HepG2 (cell line): ENCODE measurements at regions not wholly inside any gene's neighbourhood (a gene's known extent, or its start where the extent isn't known, plus 50 kb on each side); places are given as distances from the start of the nearest gene placed in this dataset.
A peak's percentile ranks its signal among the peaks of the same experiment; 100 is the strongest.

Experiments used
- ATAC-seq: fragments of 200-7000 bp; cut with Tn5 transposase; 3 replicates; pipeline ENCODE4 v1.9.1; 2020; ENCODE audit warnings: mild to moderate bottlenecking, moderate library complexity
- BruUV-seq: library from RNA; stranded (reverse); fragments of 400-500 nt; replicated peaks from 2 replicates; lab custom pipeline; 2021; lab: Mats Ljungman, UMichigan
- CTCF ChIA-PET: fragments of 300-600 bp; formaldehyde crosslinking; extraction: SDS; loops from one replicate; lab custom pipeline; 2021; ENCODE audit warnings: low total read pairs, inconsistent platforms, low intra/inter-chr PET ratio; lab: Yijun Ruan, JAX
- POLR2A ChIA-PET: fragments of 350-600 bp; sonication (Branson Sonifier 250); formaldehyde crosslinking; loops from one replicate; lab custom pipeline; 2020; ENCODE audit warnings: antibody characterized with exemption, inconsistent platforms; lab: Yijun Ruan, JAX
- DNase-seq: peaks from one replicate; pipeline ENCODE4 v3.0.0-alpha.2; 2015; ENCODE audit warnings: low spot score
- FAIRE-seq: peaks from 3 replicates; lab custom pipeline; 2011; peaks lifted over from hg19 to GRCh38; lab: Jason Lieb, UNC
- H2AFZ ChIP-seq: one replicate; pipeline ENCODE4 v1.6.1; 2011; ENCODE audit warnings: low read length, inconsistent platforms
- H3K27ac ChIP-seq: fragments of 300-600 bp; 3 replicates; pipeline ENCODE4 v1.8.0; 2011; ENCODE audit warnings: mixed run types, mild to moderate bottlenecking, mixed read lengths, low read length, inconsistent platforms; ENCODE audit not compliant: insufficient read depth; ENCODE audit errors: extremely low read length
- H3K27me3 ChIP-seq, 2 experiments: fragments of 200-600 bp in 1 of 2; 2 replicates in 1 of 2; 3 replicates in 1 of 2; pipeline versions ENCODE4 v1.6.0 to v1.8.0; 2011; ENCODE audit warnings: low read length in 2 of 2, mild to moderate bottlenecking in 2 of 2, moderate library complexity in 2 of 2, inconsistent platforms in 1 of 2; ENCODE audit not compliant: insufficient read depth in 2 of 2, control insufficient read depth in 1 of 2
- H3K36me3 ChIP-seq, 2 experiments: fragments of 200-600 bp in 1 of 2; replicated peaks in 1 of 2; 2 replicates in 1 of 2; 3 replicates in 1 of 2; pipeline versions ENCODE4 v1.5.1 to v1.8.0; 2011; ENCODE audit warnings: low read length in 2 of 2, inconsistent platforms in 1 of 2; ENCODE audit not compliant: insufficient read depth in 2 of 2, control insufficient read depth in 1 of 2
- H3K4me1 ChIP-seq: 2 replicates; pipeline ENCODE4 v1.5.1; 2012; ENCODE audit warnings: low read length, inconsistent platforms; ENCODE audit not compliant: insufficient read depth
- H3K4me2 ChIP-seq: 2 replicates; pipeline ENCODE4 v1.6.0; 2011; ENCODE audit warnings: low read depth, low read length, inconsistent platforms
- H3K4me3 ChIP-seq, 3 experiments: fragments of 200-600 bp in 1 of 3; sonication (generic), shearing (Covaris generic) in 1 of 3; replicated peaks in 1 of 3; 2 replicates each; pipeline ENCODE4 v1.5.1; 2011 to 2016; ENCODE audit warnings: low read length in 3 of 3, inconsistent platforms in 2 of 3, low read depth in 2 of 3, mild to moderate bottlenecking in 2 of 3, control low read depth in 1 of 3, mixed read lengths in 1 of 3; ENCODE audit not compliant: insufficient read depth in 1 of 3
- H3K79me2 ChIP-seq: one replicate; pipeline ENCODE4 v1.6.1; 2011; ENCODE audit warnings: low read length, inconsistent platforms; ENCODE audit not compliant: insufficient read depth
- H3K9ac ChIP-seq: 2 replicates; pipeline ENCODE4 v1.6.0; 2011; ENCODE audit warnings: mild to moderate bottlenecking, low read depth, low read length, inconsistent platforms; ENCODE audit not compliant: insufficient read depth
- H3K9me3 ChIP-seq: 2 replicates; pipeline ENCODE4 v1.5.1; 2012; ENCODE audit warnings: mild to moderate bottlenecking, low read length
- H4K20me1 ChIP-seq: 2 replicates; pipeline ENCODE4 v1.6.0; 2011; ENCODE audit warnings: inconsistent platforms, mild to moderate bottlenecking, low read length, moderate library complexity; ENCODE audit not compliant: insufficient read depth
- ASH2L ChIP-seq: fragments of 300-600, 200-600 bp; sonication (generic); IDR thresholded peaks from 2 replicates; pipeline ENCODE4 v1.7.0; 2017; ENCODE audit warnings: low read depth, mild to moderate bottlenecking, moderate library complexity, mixed read lengths, low read length; ENCODE audit not compliant: insufficient read length
- CEBPB ChIP-seq: IDR thresholded peaks from 2 replicates; pipeline ENCODE4 v1.6.1; 2011; ENCODE audit warnings: low read depth, low read length, improper control_type of control experiment, borderline replicate concordance
- CHD2 ChIP-seq: IDR thresholded peaks from 2 replicates; pipeline ENCODE4 v1.6.1; 2011; ENCODE audit warnings: low read depth, low read length, improper control_type of control experiment
- KMT2A ChIP-seq: sonication (generic); formaldehyde crosslinking; IDR thresholded peaks from 2 replicates; pipeline ENCODE4 v1.4.0; 2020; ENCODE audit warnings: missing genetic modification reagents
- MTA1 ChIP-seq: sonication (generic); formaldehyde crosslinking; IDR thresholded peaks from 2 replicates; pipeline ENCODE4 v1.4.0; 2020; ENCODE audit warnings: missing genetic modification reagents, mild to moderate bottlenecking, borderline replicate concordance
- MYC ChIP-seq: sonication (generic); formaldehyde crosslinking; IDR thresholded peaks from 2 replicates; pipeline ENCODE4 v1.9.0; 2021; ENCODE audit warnings: missing genetic modification reagents, borderline replicate concordance
- THYN1 ChIP-seq: sonication (generic); formaldehyde crosslinking; IDR thresholded peaks from 2 replicates; pipeline ENCODE4 v1.8.1; 2023; ENCODE audit warnings: low read depth, mild to moderate bottlenecking, moderate library complexity, missing genetic modification reagents, borderline replicate concordance
- ZNF782 ChIP-seq: sonication (generic); formaldehyde crosslinking; IDR thresholded peaks from 2 replicates; pipeline ENCODE4 v1.4.0; 2020; ENCODE audit warnings: missing genetic modification reagents, mild to moderate bottlenecking, borderline replicate concordance
- ZNF788 ChIP-seq: sonication (generic); formaldehyde crosslinking; IDR thresholded peaks from 2 replicates; pipeline ENCODE4 v1.5.0; 2020; ENCODE audit warnings: mild to moderate bottlenecking, missing genetic modification reagents, borderline replicate concordance
- ZNF792 ChIP-seq: IDR thresholded peaks from 2 replicates; pipeline ENCODE4 v1.6.1; 2016
- WGBS: methylation state at CpG from one replicate; pipeline ENCODE4 v1.1.6; 2017; ENCODE audit warnings: low lambda C conversion rate; 5-methylcytosine and 5-hydroxymethylcytosine counted together
- in situ Hi-C: cut with HindIII; loops from 2 replicates; pipeline ENCODE4 v1.10.0; 2017; ENCODE audit warnings: low pct_unique_long_range_greater_than_20kb; ENCODE audit not compliant: extremely low pct_ligation_motif_present
- intact Hi-C: fragments of 100-400 bp; cut with micrococcal nuclease; formaldehyde crosslinking; loops from one replicate; pipeline ENCODE4 v1.10.0; 2022; ENCODE audit not compliant: unreplicated experiment
- TF ChIP-seq, protein P1 (sequence below), 2 experiments: fragments of 450-650 bp in 1 of 2; sonication (generic) in 1 of 2; formaldehyde crosslinking; IDR thresholded peaks; 2 replicates each; pipeline versions ENCODE4 v1.5.0 to v1.8.0; 2020 to 2022; ENCODE audit warnings: mild to moderate bottlenecking in 1 of 2, missing genetic modification reagents in 1 of 2

DNA sequence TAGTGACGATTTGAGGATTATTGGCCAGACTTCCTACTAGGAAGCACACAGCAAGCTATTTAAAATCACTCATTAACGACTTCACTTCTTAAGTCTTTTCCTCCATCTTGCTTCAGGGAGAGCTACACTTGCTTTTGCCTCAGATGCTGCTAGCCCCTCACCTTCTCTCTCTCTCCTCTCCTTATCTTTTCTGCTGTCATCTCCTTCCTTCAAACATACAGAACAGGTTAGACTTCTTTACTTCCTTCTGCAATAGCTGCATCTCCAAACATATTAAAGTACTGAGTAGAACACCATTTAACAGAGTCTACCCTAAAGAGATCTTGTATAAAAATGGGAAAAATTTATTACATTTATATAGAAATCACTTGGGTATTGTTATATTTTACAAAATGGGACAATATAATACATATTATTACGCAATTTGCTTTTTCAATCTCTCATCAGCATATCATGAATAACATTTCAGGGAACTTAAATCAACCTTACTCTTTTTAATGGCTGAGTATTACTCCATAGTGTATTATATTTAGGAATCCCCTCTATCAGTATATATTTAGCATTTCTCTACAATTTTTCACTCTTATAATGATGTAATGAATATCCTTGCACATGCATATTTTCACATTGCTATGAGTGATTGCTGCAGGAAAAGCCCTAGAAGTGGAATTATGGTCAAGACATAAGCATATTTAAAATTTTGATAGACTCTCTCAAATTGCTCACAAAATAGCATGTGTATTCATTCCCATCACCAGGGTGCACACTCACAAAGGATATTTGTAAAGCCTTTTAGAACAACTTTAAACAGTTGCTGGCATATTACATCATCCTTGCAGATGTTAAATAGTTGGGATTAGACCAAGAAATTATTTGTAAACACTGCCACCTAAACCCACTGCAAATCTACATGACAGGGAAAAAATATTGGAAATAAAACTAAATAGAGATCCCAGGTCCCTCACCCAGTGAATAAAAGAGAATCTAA is 164.5 kb upstream of the NFIB start:
- H3K9ac ChIP-seq, result no peak overlapping the region
- H3K4me3 ChIP-seq, result no peak overlapping the region
- no peaks in the 10 kb centered on the region for H3K4me1 ChIP-seq
- no peak for ATAC-seq
- H4K20me1 ChIP-seq, result no peaks in the 10 kb centered on the region
- H3K9me3 ChIP-seq, result no peaks in the 10 kb centered on the region
- intact Hi-C loops (no loop called here), in situ Hi-C loops (no loop called here)
- H3K79me2 ChIP-seq, result no peaks in the 10 kb centered on the region
- H3K27ac ChIP-seq, result no peak overlapping the region
- no TSS peak for BruUV-seq
- ChIA-PET POLR2A (no interaction called here), CTCF (no interaction called here)
- 2% methylated on average over 3 of the region's 3 CpGs for WGBS
- no peak overlapping the region for H2AFZ ChIP-seq
- H3K36me3 ChIP-seq, result no peaks in the 10 kb centered on the region
- peaks cover 0 to 11% of the 10 kb centered on the region in 2 experiments; a peak in 2 of 5 replicates for H3K27me3 ChIP-seq
- TF ChIP-seq CEBPB (peak; percentile 51; the same call in 1 of the 2 replicates), ZNF782 (CRISPR knock-in tag) (no peak), MTA1 (CRISPR knock-in tag) (no peak)
- TF ChIP-seq, protein P1, sequence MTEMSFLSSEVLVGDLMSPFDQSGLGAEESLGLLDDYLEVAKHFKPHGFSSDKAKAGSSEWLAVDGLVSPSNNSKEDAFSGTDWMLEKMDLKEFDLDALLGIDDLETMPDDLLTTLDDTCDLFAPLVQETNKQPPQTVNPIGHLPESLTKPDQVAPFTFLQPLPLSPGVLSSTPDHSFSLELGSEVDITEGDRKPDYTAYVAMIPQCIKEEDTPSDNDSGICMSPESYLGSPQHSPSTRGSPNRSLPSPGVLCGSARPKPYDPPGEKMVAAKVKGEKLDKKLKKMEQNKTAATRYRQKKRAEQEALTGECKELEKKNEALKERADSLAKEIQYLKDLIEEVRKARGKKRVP (CRISPR knock-in tag; IDR thresholded peaks at IDR 0.05), result peak in 1 of 2 experiments; percentile 40; a peak in 1 of 4 replicates
- H3K4me2 ChIP-seq, result no peak overlapping the region
- DNase-seq, result no peak
- no peak for FAIRE-seq

DNA sequence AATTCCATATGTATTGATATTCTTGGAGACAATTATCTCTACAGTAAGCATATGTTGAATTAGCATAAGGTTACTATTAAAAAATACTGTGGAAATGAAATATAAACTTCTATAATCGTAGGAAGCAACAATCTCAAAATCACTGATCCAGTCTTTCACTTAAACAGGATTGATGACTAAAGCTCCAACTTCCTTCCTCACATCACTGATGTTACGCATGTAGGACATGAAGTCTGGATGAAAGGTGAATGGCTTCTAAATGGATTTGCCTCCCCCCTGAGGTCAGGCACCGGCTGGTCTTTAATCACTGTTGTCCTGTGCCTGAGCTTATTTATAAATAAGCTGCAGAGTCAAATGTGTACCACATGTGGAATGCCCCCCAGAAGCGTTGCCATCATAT is 157.1 kb upstream of the NFIB start:
- Histone ChIP-seq H3K9me3 (no peaks in the 10 kb centered on the region), H4K20me1 (no peaks in the 10 kb centered on the region), H3K4me1 (peaks cover 6% of the 10 kb centered on the region), H2AFZ (no peak overlapping the region), H3K9ac (no peak overlapping the region), H3K36me3 (no peaks in the 10 kb centered on the region), H3K27ac (no peak overlapping the region), H3K27me3 (peaks cover 0 to 27% of the 10 kb centered on the region in 2 experiments; a peak in 2 of 5 replicates), H3K4me2 (no peak overlapping the region), H3K79me2 (no peaks in the 10 kb centered on the region), H3K4me3 (no peak overlapping the region)
- ChIA-PET POLR2A (no interaction called here), CTCF (no interaction called here)
- 28% methylated on average over 4 of the region's 4 CpGs for WGBS
- in situ Hi-C loops (no loop called here), intact Hi-C loops (no loop called here)
- DNase-seq (no peak), ATAC-seq (no peak), FAIRE-seq (no peak)
- TF ChIP-seq KMT2A, result no peak
- TF ChIP-seq ZNF792 (CRISPR knock-in tag), result no peak
- no peak for TF ChIP-seq ZNF788 (CRISPR knock-in tag)
- TF ChIP-seq CHD2, result no peak
- TF ChIP-seq MYC (CRISPR knock-in tag), result no peak
- no peak for TF ChIP-seq ASH2L
- TF ChIP-seq THYN1, result no peak
- no TSS peak for BruUV-seq
